WI38 (cell line): ENCODE measurements at regions not wholly inside any gene's neighbourhood (a gene's known extent, or its start where the extent isn't known, plus 50 kb on each side); places are given as distances from the start of the nearest gene placed in this dataset.
"Not testable (repeated sequence)": the region's sequence is repeated elsewhere in the genome, so short reads cannot be mapped to it uniquely, and the experiment has no call there.

Source experiments
- H3K4me3 ChIP-seq: 2 replicates; pipeline ENCODE4 v1.5.1; 2011; ENCODE audit warnings: low read depth, mild to moderate bottlenecking, control low read depth, low read length
- CTCF ChIP-seq: IDR thresholded peaks from 2 replicates; pipeline ENCODE4 v1.5.1; 2012; ENCODE audit warnings: low read depth, mild to moderate bottlenecking, control low read depth, low read length

GRCh38 chr3:76310667-76311066, 525.3 kb upstream of the ZNF717 start:
- peak overlapping the region; percentile 54 for H3K4me3 ChIP-seq
- TF ChIP-seq CTCF, result no peak

- H3K4me3 ChIP-seq, result peak overlapping the region; percentile 54
- TF ChIP-seq CTCF, result no peak
These were observed 526.6 kb upstream of the ZNF717 start for GRCh38 chr3:76311941-76312340.

- H3K4me3 ChIP-seq, result not testable (repeated sequence)
These were observed 530.6 kb upstream of the ZNF717 start for GRCh38 chr3:76315906-76316305.

GRCh38 chr3:76321614-76322013, 536.3 kb upstream of the ZNF717 start:
- no peak overlapping the region for H3K4me3 ChIP-seq
- TF ChIP-seq CTCF, result no peak

- H3K4me3 ChIP-seq, result no peak overlapping the region
- TF ChIP-seq CTCF, result no peak
These were observed 538.8 kb upstream of the ZNF717 start for GRCh38 chr3:76324101-76324500.

GRCh38 chr3:76345878-76346277, 560.5 kb upstream of the ZNF717 start:
- TF ChIP-seq CTCF, result no peak

GRCh38 chr3:76346690-76347089, 561.3 kb upstream of the ZNF717 start:
- TF ChIP-seq CTCF, result no peak
- no peak overlapping the region for H3K4me3 ChIP-seq

More at GRCh38 chr3:76345878-76346277, 560.5 kb upstream of the ZNF717 start:
- no peak overlapping the region for H3K4me3 ChIP-seq

- no peak overlapping the region for H3K4me3 ChIP-seq
- TF ChIP-seq CTCF, result no peak
These were observed 564.5 kb upstream of the ZNF717 start for GRCh38 chr3:76349715-76350480.
